GM23338 (cell line): ENCODE measurements at regions not wholly inside any gene's neighbourhood (a gene's known extent, or its start where the extent isn't known, plus 50 kb on each side); places are given as distances from the start of the nearest gene placed in this dataset.

Source experiments
- ATAC-seq: fragments of 200-7000 bp; cut with Tn5 transposase; 3 replicates; pipeline ENCODE4 v1.9.1; 2020
- DNase-seq: peaks from one replicate; pipeline ENCODE4 v3.0.0-alpha.2; 2015; ENCODE audit warnings: low spot score
- H2AFZ ChIP-seq: fragments of 200-600 bp; sonication (generic); 2 replicates; pipeline ENCODE4 v1.8.0; 2016; ENCODE audit warnings: antibody characterized with exemption, mild to moderate bottlenecking, moderate library complexity
- H3F3A ChIP-seq: fragments of 200-600 bp; sonication (generic); replicated peaks from 2 replicates; pipeline ENCODE4 v1.8.0; 2017; ENCODE audit warnings: antibody characterized with exemption, mixed run types, low read depth
- H3K27ac ChIP-seq: fragments of 200-600 bp; sonication (generic); 2 replicates; pipeline ENCODE4 v1.6.1; 2016; ENCODE audit warnings: low read depth
- H3K27me3 ChIP-seq: fragments of 200-600 bp; sonication (generic); 2 replicates; pipeline ENCODE4 v1.8.0; 2016; ENCODE audit warnings: mild to moderate bottlenecking, mixed run types, moderate library complexity; ENCODE audit not compliant: insufficient read depth
- H3K36me3 ChIP-seq: fragments of 200-600 bp; sonication (generic); 2 replicates; pipeline ENCODE4 v1.8.0; 2016; ENCODE audit warnings: mild to moderate bottlenecking; ENCODE audit not compliant: insufficient read depth
- H3K4me1 ChIP-seq: fragments of 200-600 bp; sonication (generic); 2 replicates; pipeline ENCODE4 v1.8.0; 2016; ENCODE audit warnings: mild to moderate bottlenecking, moderate library complexity; ENCODE audit not compliant: insufficient read depth
- H3K4me2 ChIP-seq: fragments of 200-600 bp; sonication (generic); 2 replicates; pipeline ENCODE4 v1.7.1; 2017; ENCODE audit warnings: mixed run types
- H3K4me3 ChIP-seq: fragments of 200-600 bp; sonication (generic); 2 replicates; pipeline ENCODE4 v1.6.1; 2016; ENCODE audit warnings: mixed run types
- H3K79me2 ChIP-seq: fragments of 200-600 bp; sonication (generic); replicated peaks from 2 replicates; pipeline ENCODE4 v1.8.0; 2017; ENCODE audit warnings: mild to moderate bottlenecking; ENCODE audit not compliant: insufficient read depth
- H3K9me2 ChIP-seq: fragments of 200-600 bp; sonication (generic); 2 replicates; pipeline ENCODE4 v1.8.0; 2017; ENCODE audit not compliant: insufficient read depth
- H4K20me1 ChIP-seq: fragments of 200-600 bp; sonication (generic); replicated peaks from 2 replicates; pipeline ENCODE4 v1.8.0; 2017; ENCODE audit warnings: mild to moderate bottlenecking; ENCODE audit not compliant: insufficient read depth
- H3K27ac Mint-ChIP-seq: 2 replicates; pipeline ENCODE4 v1.8.0; 2020; ENCODE audit warnings: inconsistent platforms, mild to moderate bottlenecking, moderate library complexity, mixed read lengths
- H3K27me3 Mint-ChIP-seq: 3 replicates; pipeline ENCODE4 v1.8.0; 2022; ENCODE audit warnings: low read depth, mild to moderate bottlenecking, moderate library complexity, mixed read lengths, inconsistent platforms; ENCODE audit not compliant: insufficient read depth, poor library complexity
- H3K36me3 Mint-ChIP-seq: 3 replicates; pipeline ENCODE4 v1.8.0; 2021; ENCODE audit warnings: low read depth, mild to moderate bottlenecking, inconsistent platforms, moderate library complexity, mixed read lengths
- H3K4me1 Mint-ChIP-seq: 3 replicates; pipeline ENCODE4 v1.8.0; 2020; ENCODE audit warnings: mild to moderate bottlenecking, inconsistent platforms, mixed read lengths
- H3K4me3 Mint-ChIP-seq: 3 replicates; pipeline ENCODE4 v1.8.0; 2021; ENCODE audit warnings: moderate library complexity, mild to moderate bottlenecking, inconsistent platforms, mixed read lengths
- H3K9me3 Mint-ChIP-seq: 3 replicates; pipeline ENCODE4 v1.8.0; 2020; ENCODE audit warnings: moderate library complexity, mild to moderate bottlenecking, inconsistent platforms, mixed read lengths
- CREB1 ChIP-seq: fragments of 250-450 bp; sonication (Bioruptor Pico); IDR thresholded peaks from 2 replicates; pipeline ENCODE4 v1.5.0; 2020; ENCODE audit warnings: low read depth, mild to moderate bottlenecking, moderate library complexity
- CTCF ChIP-seq, 2 experiments: fragments of 200-600 bp in 1 of 2; sonication (generic) in 1 of 2; conservative IDR thresholded peaks; 2 replicates each; pipeline versions ENCODE4 v1.5.1 to v1.6.1; 2016 to 2017; ENCODE audit warnings: antibody characterized with exemption in 2 of 2, low read depth in 2 of 2, mild to moderate bottlenecking in 2 of 2, moderate library complexity in 1 of 2
- EZH2 ChIP-seq: fragments of 200-600 bp; sonication (generic); IDR thresholded peaks from one replicate; pipeline ENCODE4 v1.8.0; 2017; ENCODE audit warnings: antibody characterized with exemption, mild to moderate bottlenecking, low read depth; ENCODE audit not compliant: unreplicated experiment
- EZH2phosphoT487 ChIP-seq: fragments of 200-600 bp; sonication (generic); IDR thresholded peaks from one replicate; pipeline ENCODE4 v1.8.1; 2018; ENCODE audit warnings: antibody characterized with exemption; ENCODE audit not compliant: unreplicated experiment
- JUNB ChIP-seq: IDR thresholded peaks from one replicate; pipeline ENCODE4 v1.6.1; 2016; ENCODE audit warnings: antibody characterized with exemption; ENCODE audit not compliant: unreplicated experiment
- NANOG ChIP-seq: IDR thresholded peaks from 2 replicates; pipeline ENCODE4 v1.6.1; 2016; ENCODE audit warnings: antibody characterized with exemption, borderline replicate concordance
- STAT1 ChIP-seq: IDR thresholded peaks from one replicate; pipeline ENCODE4 v1.6.1; 2016; ENCODE audit warnings: antibody characterized with exemption; ENCODE audit not compliant: unreplicated experiment
- ZNF331 ChIP-seq: fragments of 250-450 bp; sonication (Bioruptor Pico); IDR thresholded peaks from 2 replicates; pipeline ENCODE4 v1.5.0; 2020; ENCODE audit warnings: low read depth, mild to moderate bottlenecking, moderate library complexity
- TF ChIP-seq, protein P1 (sequence below): fragments of 250-450 bp; sonication (Bioruptor Pico); IDR thresholded peaks from 2 replicates; pipeline ENCODE4 v1.5.0; 2020; ENCODE audit warnings: mild to moderate bottlenecking, moderate library complexity
- TF ChIP-seq, protein P2 (sequence below): IDR thresholded peaks from 2 replicates; pipeline ENCODE4 v1.6.1; 2016; ENCODE audit warnings: antibody characterized with exemption

GRCh38 chr7:25562673-25563182 lies 334.4 kb upstream of the NPVF start:
- no peaks in the 10 kb centered on the region for H3K4me1 Mint-ChIP-seq
- H3K4me3 Mint-ChIP-seq: no peak overlapping the region
- Histone ChIP-seq H3F3A (no peaks in the 10 kb centered on the region), H3K27ac (no peak overlapping the region), H3K27me3 (no peaks in the 10 kb centered on the region), H3K36me3 (no peaks in the 10 kb centered on the region), H2AFZ (peak overlapping the region; percentile 69), H3K79me2 (no peaks in the 10 kb centered on the region), H3K4me3 (no peak overlapping the region), H4K20me1 (no peaks in the 10 kb centered on the region), H3K4me2 (no peak overlapping the region), H3K9me2 (no peaks in the 10 kb centered on the region), H3K4me1 (no peaks in the 10 kb centered on the region)
- no peak for TF ChIP-seq CTCF (conservative IDR thresholded peaks at IDR 0.05; ENCODE audit: low read depth in 2 of 2)
- TF ChIP-seq EZH2: no peak
- no peak for TF ChIP-seq CREB1 (CRISPR knock-in tag)
- peaks cover 1% of the 10 kb centered on the region for H3K27me3 Mint-ChIP-seq
- no peaks in the 10 kb centered on the region for H3K36me3 Mint-ChIP-seq
- H3K27ac Mint-ChIP-seq: no peak overlapping the region
- H3K9me3 Mint-ChIP-seq: peaks cover 7% of the 10 kb centered on the region; the same call in 2 of the 3 replicates
- ATAC-seq (no peak), DNase-seq (no peak)

GRCh38 chr7:25565002-25565401 lies 336.7 kb upstream of the NPVF start:
- H3K27me3 ChIP-seq: no peaks in the 10 kb centered on the region
- H3K9me3 Mint-ChIP-seq: no peaks in the 10 kb centered on the region
- 0 out of 2 replicates have a peak overlapping the region, but pooled peaks have one; percentile 23 for H2AFZ ChIP-seq
- no peak overlapping the region for H3K4me3 ChIP-seq
- no peak overlapping the region for H3K27ac Mint-ChIP-seq
- H4K20me1 ChIP-seq: no peaks in the 10 kb centered on the region
- H3K4me2 ChIP-seq: no peak overlapping the region
- no peaks in the 10 kb centered on the region for H3K4me1 ChIP-seq
- no peaks in the 10 kb centered on the region for H3K79me2 ChIP-seq
- ATAC-seq (no peak), DNase-seq (no peak)
- no peaks in the 10 kb centered on the region for H3K36me3 ChIP-seq
- H3F3A ChIP-seq: no peaks in the 10 kb centered on the region
- H3K27me3 Mint-ChIP-seq: peaks cover 1% of the 10 kb centered on the region
- H3K27ac ChIP-seq: no peak overlapping the region
- no peaks in the 10 kb centered on the region; the same call in 2 of the 3 replicates for H3K4me1 Mint-ChIP-seq
- no peaks in the 10 kb centered on the region for H3K9me2 ChIP-seq
- no peaks in the 10 kb centered on the region for H3K36me3 Mint-ChIP-seq
- no peak overlapping the region for H3K4me3 Mint-ChIP-seq
- TF ChIP-seq, protein P1, sequence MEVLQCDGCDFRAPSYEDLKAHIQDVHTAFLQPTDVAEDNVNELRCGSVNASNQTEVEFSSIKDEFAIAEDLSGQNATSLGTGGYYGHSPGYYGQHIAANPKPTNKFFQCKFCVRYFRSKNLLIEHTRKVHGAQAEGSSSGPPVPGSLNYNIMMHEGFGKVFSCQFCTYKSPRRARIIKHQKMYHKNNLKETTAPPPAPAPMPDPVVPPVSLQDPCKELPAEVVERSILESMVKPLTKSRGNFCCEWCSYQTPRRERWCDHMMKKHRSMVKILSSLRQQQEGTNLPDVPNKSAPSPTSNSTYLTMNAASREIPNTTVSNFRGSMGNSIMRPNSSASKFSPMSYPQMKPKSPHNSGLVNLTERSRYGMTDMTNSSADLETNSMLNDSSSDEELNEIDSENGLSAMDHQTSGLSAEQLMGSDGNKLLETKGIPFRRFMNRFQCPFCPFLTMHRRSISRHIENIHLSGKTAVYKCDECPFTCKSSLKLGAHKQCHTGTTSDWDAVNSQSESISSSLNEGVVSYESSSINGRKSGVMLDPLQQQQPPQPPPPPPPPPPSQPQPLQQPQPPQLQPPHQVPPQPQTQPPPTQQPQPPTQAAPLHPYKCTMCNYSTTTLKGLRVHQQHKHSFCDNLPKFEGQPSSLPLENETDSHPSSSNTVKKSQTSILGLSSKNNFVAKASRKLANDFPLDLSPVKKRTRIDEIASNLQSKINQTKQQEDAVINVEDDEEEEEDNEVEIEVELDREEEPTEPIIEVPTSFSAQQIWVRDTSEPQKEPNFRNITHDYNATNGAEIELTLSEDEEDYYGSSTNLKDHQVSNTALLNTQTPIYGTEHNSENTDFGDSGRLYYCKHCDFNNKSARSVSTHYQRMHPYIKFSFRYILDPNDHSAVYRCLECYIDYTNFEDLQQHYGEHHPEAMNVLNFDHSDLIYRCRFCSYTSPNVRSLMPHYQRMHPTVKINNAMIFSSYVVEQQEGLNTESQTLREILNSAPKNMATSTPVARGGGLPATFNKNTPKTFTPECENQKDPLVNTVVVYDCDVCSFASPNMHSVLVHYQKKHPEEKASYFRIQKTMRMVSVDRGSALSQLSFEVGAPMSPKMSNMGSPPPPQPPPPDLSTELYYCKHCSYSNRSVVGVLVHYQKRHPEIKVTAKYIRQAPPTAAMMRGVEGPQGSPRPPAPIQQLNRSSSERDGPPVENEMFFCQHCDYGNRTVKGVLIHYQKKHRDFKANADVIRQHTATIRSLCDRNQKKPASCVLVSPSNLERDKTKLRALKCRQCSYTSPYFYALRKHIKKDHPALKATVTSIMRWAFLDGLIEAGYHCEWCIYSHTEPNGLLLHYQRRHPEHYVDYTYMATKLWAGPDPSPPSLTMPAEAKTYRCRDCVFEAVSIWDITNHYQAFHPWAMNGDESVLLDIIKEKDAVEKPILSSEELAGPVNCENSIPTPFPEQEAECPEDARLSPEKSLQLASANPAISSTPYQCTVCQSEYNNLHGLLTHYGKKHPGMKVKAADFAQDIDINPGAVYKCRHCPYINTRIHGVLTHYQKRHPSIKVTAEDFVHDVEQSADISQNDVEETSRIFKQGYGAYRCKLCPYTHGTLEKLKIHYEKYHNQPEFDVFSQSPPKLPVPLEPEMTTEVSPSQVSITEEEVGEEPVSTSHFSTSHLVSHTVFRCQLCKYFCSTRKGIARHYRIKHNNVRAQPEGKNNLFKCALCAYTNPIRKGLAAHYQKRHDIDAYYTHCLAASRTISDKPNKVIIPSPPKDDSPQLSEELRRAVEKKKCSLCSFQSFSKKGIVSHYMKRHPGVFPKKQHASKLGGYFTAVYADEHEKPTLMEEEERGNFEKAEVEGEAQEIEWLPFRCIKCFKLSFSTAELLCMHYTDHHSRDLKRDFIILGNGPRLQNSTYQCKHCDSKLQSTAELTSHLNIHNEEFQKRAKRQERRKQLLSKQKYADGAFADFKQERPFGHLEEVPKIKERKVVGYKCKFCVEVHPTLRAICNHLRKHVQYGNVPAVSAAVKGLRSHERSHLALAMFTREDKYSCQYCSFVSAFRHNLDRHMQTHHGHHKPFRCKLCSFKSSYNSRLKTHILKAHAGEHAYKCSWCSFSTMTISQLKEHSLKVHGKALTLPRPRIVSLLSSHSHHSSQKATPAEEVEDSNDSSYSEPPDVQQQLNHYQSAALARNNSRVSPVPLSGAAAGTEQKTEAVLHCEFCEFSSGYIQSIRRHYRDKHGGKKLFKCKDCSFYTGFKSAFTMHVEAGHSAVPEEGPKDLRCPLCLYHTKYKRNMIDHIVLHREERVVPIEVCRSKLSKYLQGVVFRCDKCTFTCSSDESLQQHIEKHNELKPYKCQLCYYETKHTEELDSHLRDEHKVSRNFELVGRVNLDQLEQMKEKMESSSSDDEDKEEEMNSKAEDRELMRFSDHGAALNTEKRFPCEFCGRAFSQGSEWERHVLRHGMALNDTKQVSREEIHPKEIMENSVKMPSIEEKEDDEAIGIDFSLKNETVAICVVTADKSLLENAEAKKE (CRISPR knock-in tag): no peak
- TF ChIP-seq, protein P2, sequence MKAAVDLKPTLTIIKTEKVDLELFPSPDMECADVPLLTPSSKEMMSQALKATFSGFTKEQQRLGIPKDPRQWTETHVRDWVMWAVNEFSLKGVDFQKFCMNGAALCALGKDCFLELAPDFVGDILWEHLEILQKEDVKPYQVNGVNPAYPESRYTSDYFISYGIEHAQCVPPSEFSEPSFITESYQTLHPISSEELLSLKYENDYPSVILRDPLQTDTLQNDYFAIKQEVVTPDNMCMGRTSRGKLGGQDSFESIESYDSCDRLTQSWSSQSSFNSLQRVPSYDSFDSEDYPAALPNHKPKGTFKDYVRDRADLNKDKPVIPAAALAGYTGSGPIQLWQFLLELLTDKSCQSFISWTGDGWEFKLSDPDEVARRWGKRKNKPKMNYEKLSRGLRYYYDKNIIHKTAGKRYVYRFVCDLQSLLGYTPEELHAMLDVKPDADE: no peak
- TF ChIP-seq EZH2: no peak
- no peak for TF ChIP-seq EZH2phosphoT487
- TF ChIP-seq JUNB: no peak
- no peak for TF ChIP-seq CREB1 (CRISPR knock-in tag)
- no peak for TF ChIP-seq STAT1
- no peak for TF ChIP-seq CTCF (conservative IDR thresholded peaks at IDR 0.05; ENCODE audit: low read depth in 2 of 2)
- TF ChIP-seq NANOG: no peak
- no peak for TF ChIP-seq ZNF331 (CRISPR knock-in tag)
